ENCODE measurements at regions not wholly inside any gene's neighbourhood (a gene's known extent, or its start where the extent isn't known, plus 50 kb on each side); places are given as distances from the start of the nearest gene placed in this dataset.

- H3K4me2 ChIP-seq (replicated peaks; ENCODE audit: extremely low read depth, low read length, poor library complexity, severe bottlenecking), result no peak overlapping the region
- H3K27ac Mint-ChIP-seq, result peak overlapping the region in 2 of 7 donors; percentile 10 to 77
- peaks cover 15 to 24% of the 10 kb centered on the region in 2 donors for H3K4me1 ChIP-seq (ENCODE audit: control insufficient read depth in 1 of 2, insufficient read depth in 2 of 2, low read length in 2 of 2)
- no peak overlapping the region for H3K27ac ChIP-seq (ENCODE audit: low read depth in 1 of 2, low read length in 2 of 2)
- no peaks in the 10 kb centered on the region for H3K79me2 ChIP-seq (ENCODE audit: insufficient read depth, low read length)
- H3K27me3 ChIP-seq (ENCODE audit: control insufficient read depth in 2 of 2, insufficient read depth in 2 of 2, low read length in 2 of 2), result no peaks in the 10 kb centered on the region
- no peak for TF ChIP-seq CTCF (IDR thresholded peaks at IDR 0.05)
- H4K20me1 ChIP-seq (ENCODE audit: insufficient read depth, low read length), result no peaks in the 10 kb centered on the region
- H3K4me3 Mint-ChIP-seq, result no peak overlapping the region
- H3K4me3 ChIP-seq (replicated peaks in 1 of 3; ENCODE audit: low read depth in 2 of 3, low read length in 3 of 3), result no peak overlapping the region
- peaks cover 0 to 4% of the 10 kb centered on the region in 2 donors for H3K9me3 ChIP-seq (replicated peaks in 1 of 2; ENCODE audit: control insufficient read depth in 1 of 2, insufficient read depth in 1 of 2, low read length in 2 of 2)
- H3K9ac ChIP-seq (ENCODE audit: insufficient read depth, low read length, poor library complexity, severe bottlenecking), result no peak overlapping the region
- H3K36me3 Mint-ChIP-seq, result no peaks in the 10 kb centered on the region
- intact Hi-C loops (cut with micrococcal nuclease), result no loop called here
- no peaks in the 10 kb centered on the region for H3K36me3 ChIP-seq (replicated peaks in 1 of 2; ENCODE audit: control insufficient read depth in 1 of 2, insufficient read depth in 2 of 2, low read length in 2 of 2)
- H3K9me3 Mint-ChIP-seq, result peaks cover 2 to 9% (median 6%) of the 10 kb centered on the region in 7 donors
- no peaks in the 10 kb centered on the region for H3K27me3 Mint-ChIP-seq (ENCODE audit: low read depth in 3 of 3)
- DNase-seq, result peak; percentile 28 to 49 (median 39)
- no peak overlapping the region for H2AFZ ChIP-seq (ENCODE audit: insufficient read depth, low read depth, low read length, poor library complexity, severe bottlenecking)
- peaks cover 29% of the 10 kb centered on the region for H3K4me1 Mint-ChIP-seq
Observed at GRCh38 chrX:123087326-123087725, 96.8 kb upstream of the GRIA3 start.

GRCh38 chrX:123088331-123088730 is 95.7 kb upstream of the GRIA3 start:
- no CpG with 5 or more reads among the region's 2 CpGs for WGBS (ENCODE audit: insufficient coverage)
- intact Hi-C loops (cut with micrococcal nuclease), result no loop called here
- peaks cover 0 to 4% of the 10 kb centered on the region in 2 donors for H3K9me3 ChIP-seq (replicated peaks in 1 of 2; ENCODE audit: control insufficient read depth in 1 of 2, insufficient read depth in 1 of 2, low read length in 2 of 2)

More at GRCh38 chrX:123088331-123088730, 95.7 kb upstream of the GRIA3 start:
- H3K9ac ChIP-seq (ENCODE audit: insufficient read depth, low read length, poor library complexity, severe bottlenecking), result no peak overlapping the region
- H3K27me3 ChIP-seq (ENCODE audit: control insufficient read depth in 2 of 2, insufficient read depth in 2 of 2, low read length in 2 of 2), result no peaks in the 10 kb centered on the region
- H3K36me3 ChIP-seq (replicated peaks in 1 of 2; ENCODE audit: control insufficient read depth in 1 of 2, insufficient read depth in 2 of 2, low read length in 2 of 2), result no peaks in the 10 kb centered on the region
- H4K20me1 ChIP-seq (ENCODE audit: insufficient read depth, low read length), result no peaks in the 10 kb centered on the region
- TF ChIP-seq CTCF (IDR thresholded peaks at IDR 0.05), result no peak
- peaks cover 15 to 24% of the 10 kb centered on the region in 2 donors for H3K4me1 ChIP-seq (ENCODE audit: control insufficient read depth in 1 of 2, insufficient read depth in 2 of 2, low read length in 2 of 2)
- H3K4me2 ChIP-seq (replicated peaks; ENCODE audit: extremely low read depth, low read length, poor library complexity, severe bottlenecking), result no peak overlapping the region
- no peaks in the 10 kb centered on the region for H3K79me2 ChIP-seq (ENCODE audit: insufficient read depth, low read length)
- no peak overlapping the region for H2AFZ ChIP-seq (ENCODE audit: insufficient read depth, low read depth, low read length, poor library complexity, severe bottlenecking)
- Mint-ChIP-seq H3K4me1 (peaks cover 29% of the 10 kb centered on the region), H3K4me3 (no peak overlapping the region), H3K9me3 (peaks cover 2 to 9% (median 6%) of the 10 kb centered on the region in 7 donors), H3K27me3 (ENCODE audit: low read depth in 3 of 3) (no peaks in the 10 kb centered on the region), H3K27ac (peak overlapping the region in 1 of 7 donors; percentile 27), H3K36me3 (no peaks in the 10 kb centered on the region)
- DNase-seq, result no peak
- no peak overlapping the region for H3K4me3 ChIP-seq (replicated peaks in 1 of 3; ENCODE audit: low read depth in 2 of 3, low read length in 3 of 3)
- H3K27ac ChIP-seq (ENCODE audit: low read depth in 1 of 2, low read length in 2 of 2), result no peak overlapping the region

Data from CD14-positive monocyte (primary cell).